Liver (tissue), 3 donors: ENCODE measurements at regions not wholly inside any gene's neighbourhood (a gene's known extent, or its start where the extent isn't known, plus 50 kb on each side); places are given as distances from the start of the nearest gene placed in this dataset.

Source experiments
- EGR1 ChIP-seq, 2 donors: IDR thresholded peaks; 2 replicates each; pipeline ENCODE4 v1.6.1; 2016 to 2018; ENCODE audit warnings: antibody characterized with exemption in 2 of 2, low read depth in 2 of 2
- GABPA ChIP-seq, 2 donors: IDR thresholded peaks in 1 of 2; conservative IDR thresholded peaks in 1 of 2; 2 replicates each; pipeline ENCODE4 v1.6.1; 2016; ENCODE audit warnings: antibody characterized with exemption in 2 of 2, mild to moderate bottlenecking in 1 of 2, moderate library complexity in 1 of 2
- HNF4A ChIP-seq, 2 donors: conservative IDR thresholded peaks; 2 replicates each; pipeline ENCODE4 v1.6.1; 2016; ENCODE audit warnings: antibody characterized with exemption in 2 of 2, mild to moderate bottlenecking in 2 of 2
- JUND ChIP-seq, 2 donors: IDR thresholded peaks; 2 replicates each; pipeline ENCODE4 v1.6.1; 2016; ENCODE audit warnings: antibody characterized with exemption in 2 of 2
- SP1 ChIP-seq: IDR thresholded peaks from 2 replicates; pipeline ENCODE4 v1.6.1; 2018; ENCODE audit warnings: antibody characterized with exemption, mild to moderate bottlenecking
- TAF1 ChIP-seq: conservative IDR thresholded peaks from 2 replicates; pipeline ENCODE4 v1.6.1; 2016; ENCODE audit warnings: antibody characterized with exemption, mild to moderate bottlenecking
- TF ChIP-seq, protein P1 (sequence below): fragments of 150-350 bp; IDR thresholded peaks from 2 replicates; pipeline ENCODE4 v1.5.1; 2017; ENCODE audit warnings: improper control_type of control experiment, low read depth, low read length; ENCODE audit not compliant: missing input control
- TF ChIP-seq, protein P2 (sequence below): IDR thresholded peaks from 2 replicates; pipeline ENCODE4 v1.6.1; 2016; ENCODE audit warnings: antibody characterized with exemption, mild to moderate bottlenecking
- donor health status: healthy.
- donor health status: healthy.

DNA sequence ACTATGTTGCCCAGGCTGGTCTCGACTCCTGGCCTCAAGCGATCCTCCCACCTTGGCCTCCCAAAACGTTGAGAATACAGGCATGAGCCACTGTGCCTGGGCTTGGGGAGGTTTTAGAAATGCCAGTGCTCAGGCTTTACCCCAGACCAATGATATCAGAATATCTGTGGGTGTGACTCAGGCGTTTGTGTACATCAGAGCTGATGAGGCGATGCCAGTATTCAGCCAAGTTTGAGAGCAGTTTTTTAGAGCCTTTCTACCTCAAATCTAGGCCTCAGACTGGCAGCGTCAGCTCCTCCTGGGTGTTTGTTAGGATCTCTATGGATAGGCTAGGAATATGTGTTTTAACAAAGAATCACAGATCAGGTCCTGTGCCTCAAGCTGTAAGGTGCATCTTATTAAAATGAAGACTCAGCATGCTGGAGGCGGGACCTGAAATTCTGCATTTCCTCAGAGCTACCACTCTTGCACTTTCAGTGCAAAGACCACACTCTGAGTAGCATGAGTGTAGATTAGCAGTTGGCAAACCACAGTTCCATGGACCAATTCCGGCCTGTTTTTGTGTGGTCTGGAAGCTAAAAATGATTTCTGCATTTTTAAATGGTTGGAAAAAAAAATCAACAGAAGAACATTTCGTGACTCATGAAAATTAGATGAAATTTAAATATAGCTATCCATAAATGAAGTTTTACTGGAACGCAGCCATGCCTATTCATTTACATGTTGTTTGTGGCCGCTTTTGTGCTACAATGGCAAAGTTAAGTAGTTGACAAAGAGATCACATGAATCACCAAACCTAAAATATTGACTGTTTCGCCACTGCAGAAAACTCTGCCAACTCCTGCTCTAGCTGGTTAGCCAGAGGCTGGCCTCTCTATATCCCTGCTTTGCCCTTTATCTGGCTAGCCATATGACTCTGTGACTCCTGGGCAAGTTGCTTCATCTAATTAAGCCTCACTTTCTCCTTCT, 92.2 kb downstream of the KLF4 start:
- TF ChIP-seq, protein P1, sequence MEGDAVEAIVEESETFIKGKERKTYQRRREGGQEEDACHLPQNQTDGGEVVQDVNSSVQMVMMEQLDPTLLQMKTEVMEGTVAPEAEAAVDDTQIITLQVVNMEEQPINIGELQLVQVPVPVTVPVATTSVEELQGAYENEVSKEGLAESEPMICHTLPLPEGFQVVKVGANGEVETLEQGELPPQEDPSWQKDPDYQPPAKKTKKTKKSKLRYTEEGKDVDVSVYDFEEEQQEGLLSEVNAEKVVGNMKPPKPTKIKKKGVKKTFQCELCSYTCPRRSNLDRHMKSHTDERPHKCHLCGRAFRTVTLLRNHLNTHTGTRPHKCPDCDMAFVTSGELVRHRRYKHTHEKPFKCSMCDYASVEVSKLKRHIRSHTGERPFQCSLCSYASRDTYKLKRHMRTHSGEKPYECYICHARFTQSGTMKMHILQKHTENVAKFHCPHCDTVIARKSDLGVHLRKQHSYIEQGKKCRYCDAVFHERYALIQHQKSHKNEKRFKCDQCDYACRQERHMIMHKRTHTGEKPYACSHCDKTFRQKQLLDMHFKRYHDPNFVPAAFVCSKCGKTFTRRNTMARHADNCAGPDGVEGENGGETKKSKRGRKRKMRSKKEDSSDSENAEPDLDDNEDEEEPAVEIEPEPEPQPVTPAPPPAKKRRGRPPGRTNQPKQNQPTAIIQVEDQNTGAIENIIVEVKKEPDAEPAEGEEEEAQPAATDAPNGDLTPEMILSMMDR = no peak
- no peak for TF ChIP-seq SP1
- TF ChIP-seq HNF4A (conservative IDR thresholded peaks at IDR 0.05) = peak in 1 of 2 donors; percentile 48
- TF ChIP-seq, protein P2, sequence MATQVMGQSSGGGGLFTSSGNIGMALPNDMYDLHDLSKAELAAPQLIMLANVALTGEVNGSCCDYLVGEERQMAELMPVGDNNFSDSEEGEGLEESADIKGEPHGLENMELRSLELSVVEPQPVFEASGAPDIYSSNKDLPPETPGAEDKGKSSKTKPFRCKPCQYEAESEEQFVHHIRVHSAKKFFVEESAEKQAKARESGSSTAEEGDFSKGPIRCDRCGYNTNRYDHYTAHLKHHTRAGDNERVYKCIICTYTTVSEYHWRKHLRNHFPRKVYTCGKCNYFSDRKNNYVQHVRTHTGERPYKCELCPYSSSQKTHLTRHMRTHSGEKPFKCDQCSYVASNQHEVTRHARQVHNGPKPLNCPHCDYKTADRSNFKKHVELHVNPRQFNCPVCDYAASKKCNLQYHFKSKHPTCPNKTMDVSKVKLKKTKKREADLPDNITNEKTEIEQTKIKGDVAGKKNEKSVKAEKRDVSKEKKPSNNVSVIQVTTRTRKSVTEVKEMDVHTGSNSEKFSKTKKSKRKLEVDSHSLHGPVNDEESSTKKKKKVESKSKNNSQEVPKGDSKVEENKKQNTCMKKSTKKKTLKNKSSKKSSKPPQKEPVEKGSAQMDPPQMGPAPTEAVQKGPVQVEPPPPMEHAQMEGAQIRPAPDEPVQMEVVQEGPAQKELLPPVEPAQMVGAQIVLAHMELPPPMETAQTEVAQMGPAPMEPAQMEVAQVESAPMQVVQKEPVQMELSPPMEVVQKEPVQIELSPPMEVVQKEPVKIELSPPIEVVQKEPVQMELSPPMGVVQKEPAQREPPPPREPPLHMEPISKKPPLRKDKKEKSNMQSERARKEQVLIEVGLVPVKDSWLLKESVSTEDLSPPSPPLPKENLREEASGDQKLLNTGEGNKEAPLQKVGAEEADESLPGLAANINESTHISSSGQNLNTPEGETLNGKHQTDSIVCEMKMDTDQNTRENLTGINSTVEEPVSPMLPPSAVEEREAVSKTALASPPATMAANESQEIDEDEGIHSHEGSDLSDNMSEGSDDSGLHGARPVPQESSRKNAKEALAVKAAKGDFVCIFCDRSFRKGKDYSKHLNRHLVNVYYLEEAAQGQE = no peak
- TF ChIP-seq GABPA (IDR thresholded peaks at IDR 0.05 in 1 of 2, conservative IDR thresholded peaks at IDR 0.05 in 1 of 2) = no peak
- no peak for TF ChIP-seq TAF1
- no peak for TF ChIP-seq JUND (IDR thresholded peaks at IDR 0.05)
- no peak for TF ChIP-seq EGR1 (IDR thresholded peaks at IDR 0.05; ENCODE audit: low read depth in 2 of 2)
